ENCODE measurements at regions not wholly inside any gene's neighbourhood (a gene's known extent, or its start where the extent isn't known, plus 50 kb on each side); places are given as distances from the start of the nearest gene placed in this dataset.

GRCh38 chr3:153848702-153849101 lies 272.5 kb upstream of the ARHGEF26 start:
- Histone ChIP-seq H3K27ac (no peak overlapping the region), H3K4me2 (ENCODE audit: low read length) (no peak overlapping the region), H3K27me3 (ENCODE audit: control insufficient read depth, insufficient read depth, low read length) (no peaks in the 10 kb centered on the region), H3K36me3 (ENCODE audit: control insufficient read depth, insufficient read depth, low read length) (no peaks in the 10 kb centered on the region), H3K4me1 (no peaks in the 10 kb centered on the region), H3K79me2 (no peaks in the 10 kb centered on the region), H3K9me3 (ENCODE audit: control insufficient read depth, low read length) (no peaks in the 10 kb centered on the region), H3K4me3 (ENCODE audit: low read depth, low read length) (no peak overlapping the region), H2AFZ (no peak overlapping the region), H3K9ac (no peak overlapping the region)
- no peak for TF ChIP-seq CTCF (IDR thresholded peaks at IDR 0.05)

GRCh38 chr3:153852355-153852754 lies 268.8 kb upstream of the ARHGEF26 start:
- no peak for TF ChIP-seq CTCF (IDR thresholded peaks at IDR 0.05)
- Histone ChIP-seq H3K9ac (no peak overlapping the region), H3K4me3 (ENCODE audit: low read depth, low read length) (no peak overlapping the region), H3K27ac (no peak overlapping the region), H3K9me3 (ENCODE audit: control insufficient read depth, low read length) (no peaks in the 10 kb centered on the region), H2AFZ (no peak overlapping the region), H3K27me3 (ENCODE audit: control insufficient read depth, insufficient read depth, low read length) (no peaks in the 10 kb centered on the region), H3K36me3 (ENCODE audit: control insufficient read depth, insufficient read depth, low read length) (no peaks in the 10 kb centered on the region), H3K79me2 (no peaks in the 10 kb centered on the region), H3K4me1 (no peaks in the 10 kb centered on the region), H3K4me2 (ENCODE audit: low read length) (no peak overlapping the region)

- Histone ChIP-seq H3K27ac (no peak overlapping the region), H3K36me3 (ENCODE audit: control insufficient read depth, insufficient read depth, low read length) (no peaks in the 10 kb centered on the region), H3K4me1 (no peaks in the 10 kb centered on the region), H3K4me2 (ENCODE audit: low read length) (no peak overlapping the region), H2AFZ (no peak overlapping the region), H3K9me3 (ENCODE audit: control insufficient read depth, low read length) (no peaks in the 10 kb centered on the region), H3K4me3 (ENCODE audit: low read depth, low read length) (no peak overlapping the region), H3K79me2 (no peaks in the 10 kb centered on the region), H3K27me3 (ENCODE audit: control insufficient read depth, insufficient read depth, low read length) (no peaks in the 10 kb centered on the region), H3K9ac (no peak overlapping the region)
- no peak for TF ChIP-seq CTCF (IDR thresholded peaks at IDR 0.05)
Measured at GRCh38 chr3:153853163-153853562, 268.0 kb upstream of the ARHGEF26 start.

GRCh38 chr3:153855772-153856171 lies 265.4 kb upstream of the ARHGEF26 start:
- H3K27me3 ChIP-seq (ENCODE audit: control insufficient read depth, insufficient read depth, low read length) = no peaks in the 10 kb centered on the region
- H3K9me3 ChIP-seq (ENCODE audit: control insufficient read depth, low read length) = no peaks in the 10 kb centered on the region
- no peak overlapping the region for H3K9ac ChIP-seq

More at GRCh38 chr3:153855772-153856171, 265.4 kb upstream of the ARHGEF26 start:
- Histone ChIP-seq H3K4me1 (no peaks in the 10 kb centered on the region), H3K79me2 (no peaks in the 10 kb centered on the region), H3K36me3 (ENCODE audit: control insufficient read depth, insufficient read depth, low read length) (no peaks in the 10 kb centered on the region), H3K27ac (no peak overlapping the region), H3K4me3 (ENCODE audit: low read depth, low read length) (no peak overlapping the region), H3K4me2 (ENCODE audit: low read length) (no peak overlapping the region), H2AFZ (no peak overlapping the region)
- no peak for TF ChIP-seq CTCF (IDR thresholded peaks at IDR 0.05)

Data from parathyroid adenoma (tissue), 2 donors.